ENCODE measurements at regions not wholly inside any gene's neighbourhood (a gene's known extent, or its start where the extent isn't known, plus 50 kb on each side); places are given as distances from the start of the nearest gene placed in this dataset.
"Not testable (repeated sequence)": the region's sequence is repeated elsewhere in the genome, so short reads cannot be mapped to it uniquely, and the experiment has no call there.

DNA sequence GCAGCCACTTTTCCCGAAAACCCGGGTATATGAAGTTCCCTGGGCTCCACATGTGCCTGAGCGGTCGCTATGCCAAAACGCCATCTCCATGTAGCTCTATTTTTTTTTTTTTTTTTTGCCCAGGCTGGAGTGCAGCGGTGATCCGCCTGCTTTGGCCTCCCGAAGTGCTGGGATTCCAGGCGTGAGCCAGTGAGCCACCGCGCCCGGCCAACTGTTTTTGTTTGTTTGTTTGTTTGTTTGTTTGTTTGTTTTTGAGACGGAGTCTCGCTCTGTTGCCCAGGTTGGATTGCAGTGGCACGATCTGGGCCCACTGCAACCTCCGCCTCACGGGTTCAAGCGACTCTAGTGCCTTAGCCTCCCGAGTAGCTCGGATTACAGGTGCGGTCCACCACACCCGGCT, 237.5 kb upstream of the IRAK1BP1 start:
- DNase-seq (ENCODE audit: low read depth), result no peak
- peak overlapping the region; percentile 59 for H3K4me3 ChIP-seq (ENCODE audit: low read depth, low read length)
- TF ChIP-seq CTCF (IDR thresholded peaks at IDR 0.05; ENCODE audit: insufficient read depth, low read depth, low read length), result no peak

GRCh38 chr6:78631976-78632375, 235.4 kb upstream of the IRAK1BP1 start:
- H3K4me3 ChIP-seq (ENCODE audit: low read depth, low read length), result no peak overlapping the region
- no peak for TF ChIP-seq CTCF (IDR thresholded peaks at IDR 0.05; ENCODE audit: insufficient read depth, low read depth, low read length)
- no peak for DNase-seq (ENCODE audit: low read depth)

DNA sequence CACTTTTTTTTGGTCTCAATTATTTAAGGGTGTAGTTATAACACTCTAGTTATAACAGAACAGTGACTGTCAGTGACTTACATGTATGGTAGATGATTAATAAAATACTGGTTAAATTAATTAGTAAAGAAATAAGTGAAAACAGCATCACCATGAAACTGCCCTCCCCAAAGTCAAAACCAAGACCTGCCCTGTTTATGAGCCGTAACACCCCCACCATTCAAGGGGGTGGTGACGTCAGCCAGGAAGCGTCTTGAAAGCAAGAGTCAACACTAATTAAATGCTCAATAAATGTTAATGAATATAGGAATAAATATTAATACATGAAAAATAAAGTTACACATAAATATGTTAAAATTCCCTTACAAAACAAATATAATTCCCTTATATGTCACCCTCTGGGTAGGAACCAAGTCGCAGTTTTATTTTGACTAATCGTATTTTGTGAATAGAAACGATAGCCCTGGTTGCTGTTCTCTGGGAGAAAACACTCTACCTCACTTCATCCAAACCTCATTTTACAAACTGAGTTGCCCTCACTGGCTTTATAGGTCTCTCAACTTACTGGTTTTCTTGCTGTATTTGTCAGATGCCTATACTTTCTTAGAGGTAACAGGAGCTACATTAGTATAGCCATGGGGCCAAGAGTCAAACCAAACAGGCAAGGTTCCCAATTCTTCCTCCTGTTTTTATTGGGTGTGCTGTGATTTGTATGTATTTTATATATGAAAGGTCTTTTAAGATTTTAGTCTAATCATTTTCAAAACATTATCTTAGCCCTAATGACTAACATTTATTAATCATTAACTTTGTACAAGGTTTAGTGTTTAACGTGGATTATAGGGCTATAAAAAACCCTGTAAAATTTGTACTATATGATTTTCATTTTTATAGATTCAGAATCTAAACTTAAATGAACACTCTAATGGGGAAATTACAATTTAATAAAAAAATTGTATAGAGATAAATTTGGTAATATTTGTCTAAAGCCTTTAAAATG, 227.9 kb upstream of the IRAK1BP1 start:
- no peak for DNase-seq (ENCODE audit: low read depth)
- TF ChIP-seq CTCF (IDR thresholded peaks at IDR 0.05; ENCODE audit: insufficient read depth, low read depth, low read length), result no peak
- no peak overlapping the region for H3K4me3 ChIP-seq (ENCODE audit: low read depth, low read length)

- DNase-seq (ENCODE audit: low read depth); H3K4me3 ChIP-seq (ENCODE audit: low read depth, low read length): not testable (repeated sequence)
Observed at GRCh38 chr6:78643976-78644375, 223.4 kb upstream of the IRAK1BP1 start.

DNA sequence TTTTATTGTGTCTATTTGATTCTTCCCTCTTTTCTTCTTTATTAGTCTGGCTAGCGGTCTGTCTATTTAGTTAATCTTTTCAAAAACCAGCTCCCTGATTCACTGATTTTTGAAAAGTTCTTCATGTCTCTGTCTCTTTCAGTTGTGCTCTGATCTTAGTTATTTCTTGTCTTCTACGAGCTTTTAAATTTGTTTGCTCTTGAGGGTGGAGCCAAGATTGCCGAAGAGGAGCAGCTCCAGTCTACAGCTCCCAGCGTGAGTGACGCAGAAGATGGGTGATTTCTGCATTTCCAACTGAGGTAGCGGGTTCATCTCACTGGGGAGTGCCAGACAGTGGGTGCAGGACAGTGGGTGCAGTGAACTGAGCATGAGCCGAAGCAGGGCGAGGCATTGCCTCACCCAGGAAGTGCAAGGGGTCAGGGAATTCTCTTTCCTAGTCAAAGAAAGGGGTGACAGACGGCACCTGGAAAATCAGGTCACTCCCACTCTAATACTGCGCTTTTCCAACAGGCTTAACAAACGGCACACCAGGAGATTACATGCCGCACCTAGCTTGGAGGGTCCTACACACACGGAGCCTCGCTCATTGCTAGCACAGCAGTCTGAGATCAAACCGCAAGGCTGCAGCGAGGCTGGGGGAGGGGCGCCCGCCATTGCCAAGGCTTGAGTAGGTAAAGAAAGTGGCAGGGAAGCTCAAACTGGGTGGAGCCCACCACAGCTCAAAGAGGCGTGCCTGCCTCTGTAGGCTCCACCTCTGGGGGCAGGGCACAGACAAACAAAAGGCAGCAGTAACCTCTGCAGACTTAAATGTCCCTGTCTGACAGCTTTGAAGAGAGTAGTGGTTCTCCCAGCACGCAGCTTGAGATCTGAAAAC, 220.6 kb upstream of the IRAK1BP1 start:
- DNase-seq (ENCODE audit: low read depth), result not testable (repeated sequence)

DNA sequence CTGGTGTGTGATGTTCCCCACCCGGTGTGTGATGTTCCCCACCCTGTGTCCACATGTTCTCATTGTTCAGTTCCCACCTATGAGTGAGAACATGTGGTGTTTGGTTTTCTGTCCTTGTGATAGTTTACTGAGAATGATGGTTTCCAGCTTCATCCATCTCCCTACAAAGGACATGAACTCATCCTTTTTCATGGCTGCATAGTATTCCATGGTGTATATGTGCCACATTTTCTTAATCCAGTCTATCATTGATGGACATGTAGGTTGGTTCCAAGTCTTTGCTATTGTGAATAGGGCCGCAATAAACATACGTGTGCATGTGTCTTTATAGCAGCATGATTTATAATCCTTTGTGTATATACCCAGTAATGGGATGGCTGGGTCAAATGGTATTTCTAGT, 201.5 kb upstream of the IRAK1BP1 start:
- H3K4me3 ChIP-seq (ENCODE audit: low read depth, low read length); DNase-seq (ENCODE audit: low read depth): not testable (repeated sequence)

More for the DNA sequence above, 220.6 kb upstream of the IRAK1BP1 start:
- H3K4me3 ChIP-seq (ENCODE audit: low read depth, low read length), result peak overlapping the region; percentile 44

DNA sequence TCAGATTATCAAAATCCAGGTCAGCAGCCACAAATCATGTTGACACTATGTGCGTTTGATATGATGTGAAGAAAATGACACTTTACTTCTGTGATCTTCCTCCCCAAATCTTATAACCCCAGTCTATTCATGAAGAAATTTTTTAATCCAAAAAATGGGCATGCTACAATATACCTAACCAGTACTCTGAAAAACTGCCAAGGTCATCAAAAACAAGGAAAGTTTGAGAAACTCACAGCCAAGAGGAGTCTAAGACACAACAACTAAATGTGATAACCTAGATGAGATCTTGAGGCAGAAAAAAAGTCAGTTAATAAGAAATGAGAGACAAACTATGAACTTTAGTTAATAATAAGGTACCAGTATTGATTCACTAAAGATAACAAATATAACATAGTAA, 200.6 kb upstream of the IRAK1BP1 start:
- no peak for TF ChIP-seq CTCF (IDR thresholded peaks at IDR 0.05; ENCODE audit: insufficient read depth, low read depth, low read length)
- H3K4me3 ChIP-seq (ENCODE audit: low read depth, low read length), result no peak overlapping the region
- DNase-seq (ENCODE audit: low read depth), result no peak

DNA sequence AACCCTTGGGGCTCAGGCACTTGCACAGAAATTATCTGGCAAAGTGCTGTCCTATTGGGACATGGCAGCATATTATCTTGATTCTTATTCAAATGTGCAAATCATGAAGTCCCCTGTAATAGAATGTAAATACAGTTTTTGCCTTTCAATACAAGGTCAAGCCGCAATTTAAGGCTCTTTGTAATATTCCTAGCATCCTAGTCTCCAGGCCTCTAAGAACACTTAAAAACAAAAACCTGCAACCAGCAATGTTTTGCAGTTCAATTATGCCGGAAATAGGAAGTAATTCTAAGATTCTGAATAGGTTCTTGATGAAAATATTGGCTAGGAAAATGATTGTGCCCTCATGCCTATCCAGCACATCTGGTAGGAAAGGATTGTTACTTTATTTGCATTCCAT, 197.2 kb upstream of the IRAK1BP1 start:
- TF ChIP-seq CTCF (IDR thresholded peaks at IDR 0.05; ENCODE audit: insufficient read depth, low read depth, low read length), result no peak
- H3K4me3 ChIP-seq (ENCODE audit: low read depth, low read length), result no peak overlapping the region
- no peak for DNase-seq (ENCODE audit: low read depth)
